Fibroblast of lung (primary cell): ENCODE measurements at regions not wholly inside any gene's neighbourhood (a gene's known extent, or its start where the extent isn't known, plus 50 kb on each side); places are given as distances from the start of the nearest gene placed in this dataset.

Experiments
- CTCF ChIP-seq, 2 donors: IDR thresholded peaks in 1 of 2; conservative IDR thresholded peaks in 1 of 2; 1 replicate in 1 of 2; 2 replicates in 1 of 2; pipeline ENCODE4 v1.5.1; 2011 to 2012; ENCODE audit warnings: low read length in 2 of 2, control low read depth in 1 of 2, inconsistent platforms in 1 of 2, low read depth in 1 of 2, mild to moderate bottlenecking in 1 of 2
- EZH2 ChIP-seq: IDR thresholded peaks from 2 replicates; pipeline ENCODE4 v1.5.1; 2012; ENCODE audit warnings: low read length, control low read depth, mild to moderate bottlenecking; ENCODE audit errors: missing control alignments

- TF ChIP-seq CTCF (conservative IDR thresholded peaks at IDR 0.05 in 1 of 2, IDR thresholded peaks at IDR 0.05 in 1 of 2; ENCODE audit: low read depth in 1 of 2, low read length in 2 of 2) (no peak), EZH2 (no peak)
Measured at GRCh38 chr6:11295969-11296368, 63.5 kb upstream of the NEDD9 start.
